A673 (cell line): ENCODE measurements at regions not wholly inside any gene's neighbourhood (a gene's known extent, or its start where the extent isn't known, plus 50 kb on each side); places are given as distances from the start of the nearest gene placed in this dataset.

Source experiments
- EZH2 ChIP-seq: fragments of 200-600 bp; sonication (generic); IDR thresholded peaks from 2 replicates; pipeline ENCODE4 v1.6.1; 2017; ENCODE audit warnings: borderline replicate concordance, low read depth, mild to moderate bottlenecking, mixed read lengths, antibody characterized with exemption, low read length; ENCODE audit not compliant: poor library complexity, severe bottlenecking
- TF ChIP-seq, protein P1 (sequence below): fragments of 300-800, 200-600 bp; sonication (generic); conservative IDR thresholded peaks from 2 replicates; pipeline ENCODE4 v1.5.1; 2017; ENCODE audit warnings: low read depth, mild to moderate bottlenecking, antibody characterized with exemption, low read length, moderate library complexity, mixed read lengths

DNA sequence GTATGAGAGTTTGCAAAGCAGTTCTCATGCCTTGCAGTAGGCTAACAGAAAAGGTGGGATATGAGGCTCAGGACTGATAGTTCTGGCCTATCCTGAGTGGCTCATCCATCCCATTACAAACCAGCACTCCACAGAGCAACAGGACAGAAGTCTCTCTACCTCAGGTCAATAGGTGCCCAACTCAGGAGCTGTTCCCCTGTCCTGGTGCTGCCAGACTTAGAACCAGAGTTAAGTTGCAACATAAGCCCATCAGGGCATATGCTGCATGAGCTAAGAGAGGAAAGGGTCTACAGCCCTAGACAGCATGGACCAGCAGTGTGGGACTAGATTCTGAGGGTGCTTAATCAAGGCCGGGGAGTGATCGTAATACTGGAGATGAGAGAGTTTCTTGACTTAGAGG, 104.8 kb upstream of the ECI2 start:
- TF ChIP-seq, protein P1, sequence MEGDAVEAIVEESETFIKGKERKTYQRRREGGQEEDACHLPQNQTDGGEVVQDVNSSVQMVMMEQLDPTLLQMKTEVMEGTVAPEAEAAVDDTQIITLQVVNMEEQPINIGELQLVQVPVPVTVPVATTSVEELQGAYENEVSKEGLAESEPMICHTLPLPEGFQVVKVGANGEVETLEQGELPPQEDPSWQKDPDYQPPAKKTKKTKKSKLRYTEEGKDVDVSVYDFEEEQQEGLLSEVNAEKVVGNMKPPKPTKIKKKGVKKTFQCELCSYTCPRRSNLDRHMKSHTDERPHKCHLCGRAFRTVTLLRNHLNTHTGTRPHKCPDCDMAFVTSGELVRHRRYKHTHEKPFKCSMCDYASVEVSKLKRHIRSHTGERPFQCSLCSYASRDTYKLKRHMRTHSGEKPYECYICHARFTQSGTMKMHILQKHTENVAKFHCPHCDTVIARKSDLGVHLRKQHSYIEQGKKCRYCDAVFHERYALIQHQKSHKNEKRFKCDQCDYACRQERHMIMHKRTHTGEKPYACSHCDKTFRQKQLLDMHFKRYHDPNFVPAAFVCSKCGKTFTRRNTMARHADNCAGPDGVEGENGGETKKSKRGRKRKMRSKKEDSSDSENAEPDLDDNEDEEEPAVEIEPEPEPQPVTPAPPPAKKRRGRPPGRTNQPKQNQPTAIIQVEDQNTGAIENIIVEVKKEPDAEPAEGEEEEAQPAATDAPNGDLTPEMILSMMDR: no peak
- TF ChIP-seq EZH2: no peak
